ENCODE measurements at regions not wholly inside any gene's neighbourhood (a gene's known extent, or its start where the extent isn't known, plus 50 kb on each side); places are given as distances from the start of the nearest gene placed in this dataset.

- DNase-seq, result peak; percentile 39
Observed at GRCh38 chr10:131786756-131787605, 113.8 kb upstream of the PPP2R2D start.

- DNase-seq, result no peak
Observed at GRCh38 chr10:131787961-131788360, 112.8 kb upstream of the PPP2R2D start.

GRCh38 chr10:131788386-131788785 lies 112.4 kb upstream of the PPP2R2D start:
- peak; percentile 11 for DNase-seq

- no peak for DNase-seq
Observed at GRCh38 chr10:131789516-131789915, 111.3 kb upstream of the PPP2R2D start.

- no peak for DNase-seq
Observed at GRCh38 chr10:131790021-131790420, 110.8 kb upstream of the PPP2R2D start.

- DNase-seq, result no peak
Observed at GRCh38 chr10:131792011-131792651, 108.7 kb upstream of the PPP2R2D start.

- no peak for DNase-seq
Observed at GRCh38 chr10:131792809-131793208, 108.0 kb upstream of the PPP2R2D start.

- no peak for DNase-seq
Observed at GRCh38 chr10:131795761-131796160, 105.0 kb upstream of the PPP2R2D start.

- DNase-seq, result no peak
Observed at GRCh38 chr10:131797626-131798025, 103.2 kb upstream of the PPP2R2D start.

GRCh38 chr10:131799429-131799828 lies 101.4 kb upstream of the PPP2R2D start:
- DNase-seq, result no peak

GRCh38 chr10:131802156-131802915 lies 98.5 kb upstream of the PPP2R2D start:
- DNase-seq, result no peak

GRCh38 chr10:131802996-131803395 lies 97.8 kb upstream of the PPP2R2D start:
- DNase-seq, result no peak

GRCh38 chr10:131803860-131804425 lies 96.9 kb upstream of the PPP2R2D start:
- no peak for DNase-seq

GRCh38 chr10:131804551-131805295 lies 96.1 kb upstream of the PPP2R2D start:
- DNase-seq, result no peak

- no peak for DNase-seq
Observed at GRCh38 chr10:131805696-131806095, 95.1 kb upstream of the PPP2R2D start.

- no peak for DNase-seq
Observed at GRCh38 chr10:131806146-131806545, 94.7 kb upstream of the PPP2R2D start.

- no peak for DNase-seq
Observed at GRCh38 chr10:131806646-131807317, 94.0 kb upstream of the PPP2R2D start.

- DNase-seq, result no peak
Observed at GRCh38 chr10:131808370-131808930, 92.4 kb upstream of the PPP2R2D start.

- DNase-seq, result no peak
Observed at GRCh38 chr10:131810036-131810804, 90.6 kb upstream of the PPP2R2D start.

- no peak for DNase-seq
Observed at GRCh38 chr10:131810805-131811629, 89.8 kb upstream of the PPP2R2D start.

Data from DMS153 (cell line).